NCI-H446 treated with DMSO at 0.1 percent for 48 hours (cell line): ENCODE measurements at regions not wholly inside any gene's neighbourhood (a gene's known extent, or its start where the extent isn't known, plus 50 kb on each side); places are given as distances from the start of the nearest gene placed in this dataset.
"Not testable (repeated sequence)": the region's sequence is repeated elsewhere in the genome, so short reads cannot be mapped to it uniquely, and the experiment has no call there.

Experiments used
- DNase-seq: peaks from one replicate; lab custom pipeline; 2025; lab: John Stamatoyannopoulos, UW

- no peak for DNase-seq
Measured at GRCh38 chr1:114263343-114263742, 109.7 kb upstream of the SYT6 start.

- no peak for DNase-seq
Measured at GRCh38 chr1:114262337-114262736, 108.7 kb upstream of the SYT6 start.

DNA sequence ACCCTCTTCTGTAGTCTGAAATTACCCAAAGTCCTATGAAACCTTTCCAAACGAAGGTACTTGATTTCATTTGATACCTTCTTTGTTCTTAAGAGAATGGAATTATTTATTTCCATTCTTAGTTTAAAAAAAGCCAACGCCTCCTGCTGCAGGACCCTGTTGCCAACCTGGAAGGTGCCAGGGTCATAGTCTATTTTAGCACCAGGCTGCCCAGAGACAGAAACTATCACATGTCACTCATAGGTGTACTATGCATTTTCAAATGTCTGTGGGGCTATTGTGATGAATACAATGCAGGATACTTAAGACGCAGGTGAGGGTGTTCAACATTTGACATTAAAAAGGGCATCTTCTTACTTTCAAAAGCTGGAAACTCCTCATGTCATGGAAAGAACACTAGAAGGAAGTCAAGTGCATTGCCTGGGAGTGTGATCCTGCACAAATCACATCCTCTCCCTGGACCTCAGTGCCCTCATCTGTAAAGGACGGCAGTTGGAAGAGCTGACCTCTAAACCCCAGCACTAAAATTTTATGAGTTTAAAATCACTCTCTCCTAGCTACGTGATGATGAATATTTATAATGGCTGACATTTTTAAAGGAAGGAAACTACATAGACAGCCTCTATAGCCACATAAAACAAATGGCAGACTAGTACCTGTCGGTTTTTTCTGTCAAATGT, 107.3 kb upstream of the SYT6 start:
- DNase-seq = no peak

- DNase-seq = peak; percentile 9
Measured at GRCh38 chr1:114259511-114260160, 106.0 kb upstream of the SYT6 start.

DNA sequence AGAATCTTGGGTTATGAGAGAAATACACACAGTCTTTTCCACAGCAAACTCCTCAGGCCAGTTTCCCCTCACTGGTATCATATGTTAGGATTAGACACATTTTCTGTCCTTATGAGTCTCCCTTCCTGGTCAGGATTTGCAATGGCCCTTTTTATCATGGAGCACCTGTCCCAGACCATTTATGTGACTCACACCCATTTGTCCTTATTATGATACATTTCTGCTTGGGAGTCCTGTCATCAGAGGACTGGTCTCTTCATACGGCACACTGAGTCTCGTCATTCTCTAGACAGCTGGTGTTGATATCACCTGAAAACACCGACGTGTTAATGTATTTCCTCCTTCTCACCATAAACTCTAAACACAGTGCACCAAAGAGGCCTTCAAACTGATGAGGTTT, 105.0 kb upstream of the SYT6 start:
- DNase-seq = no peak

- no peak for DNase-seq
Measured at GRCh38 chr1:114258074-114258473, 104.4 kb upstream of the SYT6 start.

DNA sequence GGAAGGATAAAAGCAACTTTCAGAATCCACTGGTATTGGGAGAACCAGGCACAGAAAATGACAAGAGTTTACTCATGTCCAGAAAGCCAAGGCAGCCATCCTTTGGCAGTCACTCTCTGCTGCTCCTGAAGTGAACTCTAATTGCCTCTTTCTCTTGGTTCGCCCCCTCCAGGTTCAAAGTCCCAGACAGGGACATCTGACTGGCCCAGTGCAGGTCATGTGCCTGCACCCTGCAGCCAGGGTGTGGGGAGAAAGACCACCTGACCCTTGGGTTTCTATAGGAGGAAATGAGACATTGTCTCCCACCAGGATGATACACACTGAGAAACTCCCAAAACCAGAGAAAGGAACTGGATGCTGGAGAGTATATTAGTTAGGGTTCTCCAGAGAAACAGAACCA, 103.9 kb upstream of the SYT6 start:
- DNase-seq = no peak

DNA sequence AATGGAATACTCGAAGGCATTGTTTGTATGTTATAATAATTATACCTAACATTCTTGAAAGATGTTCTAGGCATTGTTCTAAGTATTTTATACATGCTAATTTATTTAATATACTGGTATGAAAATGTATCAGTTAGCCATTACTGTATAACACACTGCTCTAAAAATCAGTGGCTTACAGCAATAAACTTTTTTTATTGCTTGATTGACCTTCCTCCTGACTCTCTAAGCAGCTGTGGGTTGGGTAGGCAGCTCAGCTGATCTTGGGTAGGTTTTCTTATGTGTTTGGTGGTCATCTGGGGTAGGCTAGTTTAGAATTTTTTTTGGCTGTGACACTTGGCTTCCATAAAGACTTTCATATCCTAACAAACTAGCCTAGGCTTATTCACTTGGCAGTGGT, 100.2 kb upstream of the SYT6 start:
- DNase-seq = no peak

DNA sequence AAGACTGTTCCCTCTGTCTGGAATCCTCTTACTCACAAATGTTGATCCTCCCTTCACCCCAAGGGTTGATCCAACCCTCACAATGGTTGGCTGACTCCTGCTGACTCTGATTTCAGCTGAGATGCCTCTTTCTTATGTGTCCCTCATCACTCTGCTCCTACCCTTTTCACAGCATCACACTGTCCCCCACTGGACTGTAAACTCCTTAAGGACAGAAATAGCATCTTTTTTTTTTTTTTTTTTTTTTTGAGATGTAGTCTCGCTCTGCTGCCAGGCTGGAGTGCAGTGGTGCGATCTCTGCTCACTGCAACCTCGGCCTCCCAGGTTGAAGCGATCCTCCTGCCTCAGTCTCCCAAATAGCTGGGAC, 97.9 kb upstream of the SYT6 start:
- DNase-seq = no peak

DNA sequence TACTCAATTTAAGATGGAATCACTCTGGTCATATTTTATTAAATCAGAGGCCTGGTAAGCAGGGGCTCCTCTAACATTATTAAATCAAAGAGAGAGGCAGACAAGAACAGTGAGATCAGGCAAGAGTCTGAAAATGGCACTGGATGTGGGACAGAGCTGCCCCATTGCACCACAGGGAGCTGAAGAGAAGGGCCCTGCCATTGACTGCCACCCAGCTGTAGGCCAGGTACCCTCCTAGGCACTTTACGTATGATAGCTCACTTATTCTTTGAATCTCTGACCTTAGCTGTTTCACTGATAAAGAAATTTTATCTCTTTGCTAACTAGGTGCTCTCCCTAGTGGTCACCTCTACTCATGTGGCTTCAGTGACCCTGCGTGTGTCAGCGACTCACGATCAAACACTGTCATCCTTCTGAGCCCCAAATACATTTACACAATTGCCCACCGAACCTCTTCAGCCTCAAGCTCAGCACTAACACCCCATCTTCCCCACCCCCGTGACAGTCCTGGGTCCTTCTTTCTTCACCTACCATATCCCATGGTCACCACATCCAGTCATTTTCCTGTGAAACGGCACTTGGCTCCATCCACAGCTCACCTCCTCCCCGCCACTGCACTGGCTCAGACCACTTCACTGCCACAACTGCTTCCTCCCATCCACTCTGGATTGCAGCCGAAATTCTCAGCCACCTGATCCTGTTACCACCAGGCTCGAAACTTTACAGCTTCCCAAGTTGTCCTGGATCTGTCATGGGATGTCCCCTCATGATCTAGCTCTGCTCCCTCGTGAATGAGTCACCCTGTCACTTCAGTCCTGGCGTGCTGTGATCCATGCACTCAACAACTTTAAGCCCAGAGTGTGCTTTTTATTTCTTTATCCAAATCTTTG, 97.3 kb upstream of the SYT6 start:
- no peak for DNase-seq

DNA sequence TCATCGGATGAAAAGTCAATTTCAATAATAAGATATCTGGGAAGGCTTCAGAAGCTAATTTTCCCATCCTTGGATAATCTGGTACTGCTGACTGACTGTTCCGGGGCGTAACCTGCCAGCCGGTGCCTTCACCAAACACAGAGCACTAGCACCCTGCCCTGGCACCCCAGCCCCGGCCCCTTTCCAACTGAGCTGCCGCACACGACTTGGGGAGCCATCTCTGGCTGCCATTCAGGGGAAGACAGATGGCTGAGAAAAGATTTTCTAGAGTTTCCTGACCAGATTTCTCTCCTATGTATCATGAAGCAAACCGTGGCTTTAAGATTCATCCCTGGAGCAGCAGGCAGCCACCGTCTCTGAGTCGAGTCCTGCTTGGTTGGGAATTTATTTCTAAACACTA, 96.0 kb upstream of the SYT6 start:
- DNase-seq = no peak

DNA sequence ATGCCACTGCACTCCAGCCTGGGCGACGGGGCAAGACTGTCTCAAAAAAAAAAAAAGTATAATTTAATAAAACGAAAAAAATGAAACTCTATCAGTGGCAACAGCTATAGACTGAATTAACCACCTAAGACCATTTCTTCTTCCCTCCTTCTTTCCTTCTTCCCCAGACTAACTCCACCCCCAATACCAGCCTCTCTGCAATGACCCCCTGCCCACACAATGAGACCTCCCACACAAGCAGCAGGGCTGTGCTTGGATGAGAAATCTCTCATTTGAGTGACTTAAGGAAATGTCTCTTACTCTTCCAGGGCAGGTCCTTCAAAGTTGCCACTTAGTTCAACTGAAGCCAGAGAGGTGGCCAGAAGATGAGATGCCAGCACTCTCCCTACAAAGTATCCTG, 94.5 kb upstream of the SYT6 start:
- no peak for DNase-seq

DNA sequence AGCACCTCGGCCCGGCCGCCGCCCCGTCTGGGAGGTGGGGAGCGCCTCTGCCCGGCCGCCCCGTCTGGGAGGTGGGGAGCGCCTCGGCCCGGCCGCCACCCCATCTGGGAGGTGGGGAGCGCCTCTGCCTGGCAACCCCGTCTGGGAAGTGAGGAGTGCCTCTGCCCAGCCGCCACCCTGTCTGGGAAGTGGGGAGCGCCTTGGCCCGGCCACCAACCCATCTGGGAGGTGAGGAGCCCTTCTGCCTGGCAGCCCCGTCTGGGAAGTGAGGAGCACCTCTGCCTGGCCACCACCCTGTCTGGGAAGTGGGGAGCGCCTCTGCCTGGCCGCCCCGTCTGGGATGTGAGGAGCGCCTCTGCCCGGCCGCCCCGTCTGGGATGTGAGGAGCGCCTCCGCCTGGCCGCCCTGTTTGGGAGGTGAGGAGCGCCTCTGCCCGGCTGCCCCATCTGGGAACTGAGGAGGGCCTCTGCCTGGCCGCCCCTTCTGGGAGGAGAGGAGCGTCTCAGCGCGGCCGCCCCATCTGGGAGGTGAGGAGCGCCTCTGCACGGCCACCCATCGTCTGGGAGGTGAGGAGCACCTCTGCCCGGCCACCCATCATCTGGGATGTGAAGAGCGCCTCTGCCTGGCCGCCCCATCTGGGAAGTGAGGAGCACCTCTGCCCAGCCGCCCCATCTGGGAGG, 89.0 kb upstream of the SYT6 start:
- not testable (repeated sequence) for DNase-seq

DNA sequence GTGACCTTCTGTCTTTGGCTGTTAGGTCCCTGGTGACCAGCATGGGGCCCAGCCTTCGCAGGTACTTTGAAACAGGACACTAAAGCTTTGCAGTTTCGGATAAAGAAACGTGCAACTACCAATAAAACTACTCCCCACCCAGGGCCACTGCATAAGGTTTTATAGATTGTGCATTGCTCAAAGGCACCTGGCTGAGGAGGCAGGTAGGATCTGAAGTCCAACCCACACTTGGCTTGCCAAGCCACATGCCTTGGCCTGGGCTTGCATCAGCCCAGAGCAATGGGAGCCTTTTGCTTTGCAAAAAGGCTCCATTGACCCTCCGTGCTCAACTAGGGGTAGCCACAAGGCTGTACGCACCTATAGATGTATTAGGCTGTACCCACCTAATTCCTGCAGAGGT, 84.4 kb upstream of the SYT6 start:
- no peak for DNase-seq

- DNase-seq = no peak
Measured at GRCh38 chr1:114236517-114236916, 82.8 kb upstream of the SYT6 start.

DNA sequence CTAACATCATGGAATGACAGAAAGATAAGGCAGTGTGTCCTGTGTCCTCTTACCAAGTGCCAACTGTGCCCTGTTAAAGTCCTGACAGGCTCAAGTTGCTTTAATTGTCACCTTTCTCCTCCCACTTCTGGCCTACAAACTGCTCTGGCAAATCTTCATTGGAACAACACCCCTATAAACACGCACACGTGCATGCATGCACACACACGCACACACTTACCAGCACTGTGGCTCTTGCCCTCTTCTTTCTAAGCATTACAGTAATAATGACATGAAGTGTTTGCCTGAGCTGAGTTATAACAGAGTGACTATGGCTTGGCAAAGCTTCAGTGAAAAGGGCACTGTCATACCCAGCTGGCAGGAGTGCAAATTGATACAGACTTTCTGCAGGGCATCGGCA, 82.3 kb upstream of the SYT6 start:
- DNase-seq = peak; percentile 49

- DNase-seq = no peak
Measured at GRCh38 chr1:114235281-114235680, 81.6 kb upstream of the SYT6 start.

GRCh38 chr1:114234408-114235124, 80.9 kb upstream of the SYT6 start:
- DNase-seq = no peak

- no peak for DNase-seq
Measured at GRCh38 chr1:114232691-114233090, 79.0 kb upstream of the SYT6 start.

- DNase-seq = no peak
Measured at GRCh38 chr1:114231301-114231700, 77.6 kb upstream of the SYT6 start.

DNA sequence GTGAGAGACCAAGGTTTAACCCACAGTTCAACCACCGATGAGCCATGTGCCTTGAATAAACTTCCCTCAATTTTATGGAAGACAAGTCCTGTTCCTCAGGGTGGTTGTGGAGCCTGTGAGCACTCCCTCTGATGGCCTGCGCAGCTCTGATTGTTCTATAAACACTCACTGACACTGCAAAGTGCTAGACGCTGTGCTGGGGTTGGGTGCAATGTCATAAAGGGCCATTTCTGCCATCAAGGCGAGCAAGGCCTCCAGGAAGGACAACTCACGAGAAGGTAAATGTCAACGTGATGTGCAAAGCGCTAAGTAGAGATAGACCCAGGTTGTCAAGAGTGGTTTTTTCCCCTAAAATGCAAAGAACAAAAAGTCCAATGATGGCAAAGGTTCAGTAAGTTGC, 75.7 kb upstream of the SYT6 start:
- no peak for DNase-seq

GRCh38 chr1:114227059-114227458, 73.4 kb upstream of the SYT6 start:
- no peak for DNase-seq
